HepG2 (cell line): ENCODE measurements at regions not wholly inside any gene's neighbourhood (a gene's known extent, or its start where the extent isn't known, plus 50 kb on each side); places are given as distances from the start of the nearest gene placed in this dataset.

Source experiments
- ATAC-seq: fragments of 200-7000 bp; cut with Tn5 transposase; 3 replicates; pipeline ENCODE4 v1.9.1; 2020; ENCODE audit warnings: mild to moderate bottlenecking, moderate library complexity
- BruUV-seq: library from RNA; stranded (reverse); fragments of 400-500 nt; replicated peaks from 2 replicates; lab custom pipeline; 2021; lab: Mats Ljungman, UMichigan
- CTCF ChIA-PET: fragments of 300-600 bp; formaldehyde crosslinking; extraction: SDS; loops from one replicate; lab custom pipeline; 2021; ENCODE audit warnings: low total read pairs, inconsistent platforms, low intra/inter-chr PET ratio; lab: Yijun Ruan, JAX
- POLR2A ChIA-PET: fragments of 350-600 bp; sonication (Branson Sonifier 250); formaldehyde crosslinking; loops from one replicate; lab custom pipeline; 2020; ENCODE audit warnings: antibody characterized with exemption, inconsistent platforms; lab: Yijun Ruan, JAX
- DNase-seq: peaks from one replicate; pipeline ENCODE4 v3.0.0-alpha.2; 2015; ENCODE audit warnings: low spot score
- FAIRE-seq: peaks from 3 replicates; lab custom pipeline; 2011; peaks lifted over from hg19 to GRCh38; lab: Jason Lieb, UNC
- H2AFZ ChIP-seq: one replicate; pipeline ENCODE4 v1.6.1; 2011; ENCODE audit warnings: low read length, inconsistent platforms
- H3K27ac ChIP-seq: fragments of 300-600 bp; 3 replicates; pipeline ENCODE4 v1.8.0; 2011; ENCODE audit warnings: mixed run types, mild to moderate bottlenecking, mixed read lengths, low read length, inconsistent platforms; ENCODE audit not compliant: insufficient read depth; ENCODE audit errors: extremely low read length
- H3K27me3 ChIP-seq, 2 experiments: fragments of 200-600 bp in 1 of 2; 2 replicates in 1 of 2; 3 replicates in 1 of 2; pipeline versions ENCODE4 v1.6.0 to v1.8.0; 2011; ENCODE audit warnings: low read length in 2 of 2, mild to moderate bottlenecking in 2 of 2, moderate library complexity in 2 of 2, inconsistent platforms in 1 of 2; ENCODE audit not compliant: insufficient read depth in 2 of 2, control insufficient read depth in 1 of 2
- H3K36me3 ChIP-seq, 2 experiments: fragments of 200-600 bp in 1 of 2; replicated peaks in 1 of 2; 2 replicates in 1 of 2; 3 replicates in 1 of 2; pipeline versions ENCODE4 v1.5.1 to v1.8.0; 2011; ENCODE audit warnings: low read length in 2 of 2, inconsistent platforms in 1 of 2; ENCODE audit not compliant: insufficient read depth in 2 of 2, control insufficient read depth in 1 of 2
- H3K4me1 ChIP-seq: 2 replicates; pipeline ENCODE4 v1.5.1; 2012; ENCODE audit warnings: low read length, inconsistent platforms; ENCODE audit not compliant: insufficient read depth
- H3K4me2 ChIP-seq: 2 replicates; pipeline ENCODE4 v1.6.0; 2011; ENCODE audit warnings: low read depth, low read length, inconsistent platforms
- H3K4me3 ChIP-seq, 3 experiments: fragments of 200-600 bp in 1 of 3; sonication (generic), shearing (Covaris generic) in 1 of 3; replicated peaks in 1 of 3; 2 replicates each; pipeline ENCODE4 v1.5.1; 2011 to 2016; ENCODE audit warnings: low read length in 3 of 3, inconsistent platforms in 2 of 3, low read depth in 2 of 3, mild to moderate bottlenecking in 2 of 3, control low read depth in 1 of 3, mixed read lengths in 1 of 3; ENCODE audit not compliant: insufficient read depth in 1 of 3
- H3K79me2 ChIP-seq: one replicate; pipeline ENCODE4 v1.6.1; 2011; ENCODE audit warnings: low read length, inconsistent platforms; ENCODE audit not compliant: insufficient read depth
- H3K9ac ChIP-seq: 2 replicates; pipeline ENCODE4 v1.6.0; 2011; ENCODE audit warnings: mild to moderate bottlenecking, low read depth, low read length, inconsistent platforms; ENCODE audit not compliant: insufficient read depth
- H3K9me3 ChIP-seq: 2 replicates; pipeline ENCODE4 v1.5.1; 2012; ENCODE audit warnings: mild to moderate bottlenecking, low read length
- H4K20me1 ChIP-seq: 2 replicates; pipeline ENCODE4 v1.6.0; 2011; ENCODE audit warnings: inconsistent platforms, mild to moderate bottlenecking, low read length, moderate library complexity; ENCODE audit not compliant: insufficient read depth
- ADNP ChIP-seq: sonication (generic); formaldehyde crosslinking; IDR thresholded peaks from 2 replicates; pipeline ENCODE4 v1.4.0; 2020; ENCODE audit warnings: missing genetic modification reagents
- AGO2 ChIP-seq: fragments of 200-400 bp; formaldehyde crosslinking; optimal IDR thresholded peaks from 2 replicates; pipeline ENCODE3; 2017; ENCODE audit warnings: mild to moderate bottlenecking, low read depth, low read length, moderate library complexity
- ARID2 ChIP-seq: sonication (generic); formaldehyde crosslinking; IDR thresholded peaks from 2 replicates; pipeline ENCODE4 v1.8.1; 2022; ENCODE audit warnings: mild to moderate bottlenecking, missing genetic modification reagents, borderline replicate concordance
- BCL6 ChIP-seq: IDR thresholded peaks from 2 replicates; pipeline ENCODE4 v1.6.1; 2016; ENCODE audit warnings: missing genetic modification reagents, missing compliant biosample characterization
- CENPX ChIP-seq: sonication (generic); formaldehyde crosslinking; IDR thresholded peaks from 2 replicates; pipeline ENCODE4 v1.9.0; 2021; ENCODE audit warnings: mild to moderate bottlenecking, missing genetic modification reagents, moderate library complexity
- CSRNP2 ChIP-seq: sonication (generic); formaldehyde crosslinking; conservative IDR thresholded peaks from 2 replicates; pipeline ENCODE4 v1.8.0; 2022; ENCODE audit warnings: low read depth, missing genetic modification reagents
- GATAD2A ChIP-seq: IDR thresholded peaks from 2 replicates; pipeline ENCODE4 v1.6.1; 2016
- HHEX ChIP-seq: IDR thresholded peaks from 2 replicates; pipeline ENCODE4 v1.6.1; 2016; ENCODE audit warnings: control low read depth
- KLF13 ChIP-seq: sonication (generic); formaldehyde crosslinking; IDR thresholded peaks from 2 replicates; pipeline ENCODE4 v1.4.0; 2020; ENCODE audit warnings: mild to moderate bottlenecking, missing genetic modification reagents
- MAFG ChIP-seq: sonication (generic); formaldehyde crosslinking; IDR thresholded peaks from 2 replicates; pipeline ENCODE4 v1.5.1; 2020; ENCODE audit warnings: mild to moderate bottlenecking, missing genetic modification reagents
- SALL1 ChIP-seq: sonication (generic); formaldehyde crosslinking; IDR thresholded peaks from 2 replicates; pipeline ENCODE4 v1.8.0; 2022; ENCODE audit warnings: mild to moderate bottlenecking, missing genetic modification reagents
- SRSF1 ChIP-seq: fragments of 200-400 bp; formaldehyde crosslinking; optimal IDR thresholded peaks from 2 replicates; pipeline ENCODE3; 2017; ENCODE audit warnings: mild to moderate bottlenecking, low read depth, low read length, moderate library complexity
- TRAFD1 ChIP-seq: sonication (generic); formaldehyde crosslinking; IDR thresholded peaks from 2 replicates; pipeline ENCODE4 v1.5.1; 2020; ENCODE audit warnings: missing genetic modification reagents, mild to moderate bottlenecking, borderline replicate concordance
- TRIM22 ChIP-seq: fragments of 450-650 bp; IDR thresholded peaks from 2 replicates; pipeline ENCODE4 v1.6.1; 2017
- ZC3H4 ChIP-seq: sonication (generic); formaldehyde crosslinking; IDR thresholded peaks from 2 replicates; pipeline ENCODE4 v1.4.0; 2020; ENCODE audit warnings: missing genetic modification reagents, borderline replicate concordance
- WGBS: methylation state at CpG from one replicate; pipeline ENCODE4 v1.1.6; 2017; ENCODE audit warnings: low lambda C conversion rate; 5-methylcytosine and 5-hydroxymethylcytosine counted together
- in situ Hi-C: cut with HindIII; loops from 2 replicates; pipeline ENCODE4 v1.10.0; 2017; ENCODE audit warnings: low pct_unique_long_range_greater_than_20kb; ENCODE audit not compliant: extremely low pct_ligation_motif_present
- intact Hi-C: fragments of 100-400 bp; cut with micrococcal nuclease; formaldehyde crosslinking; loops from one replicate; pipeline ENCODE4 v1.10.0; 2022; ENCODE audit not compliant: unreplicated experiment

GRCh38 chr10:71123023-71123422 is 89.3 kb upstream of the UNC5B start:
- H4K20me1 ChIP-seq = no peaks in the 10 kb centered on the region
- ATAC-seq = no peak
- no TSS peak for BruUV-seq
- no peak for DNase-seq
- no peak for TF ChIP-seq BCL6 (CRISPR knock-in tag)
- no peak for TF ChIP-seq GATAD2A
- no peak for TF ChIP-seq CSRNP2
- TF ChIP-seq AGO2 = no peak
- no peak for TF ChIP-seq CENPX
- no peak for TF ChIP-seq SALL1 (CRISPR knock-in tag)
- TF ChIP-seq, all 625 proteins: peak for 0
- Histone ChIP-seq H3K27me3 (peaks cover 0 to 15% of the 10 kb centered on the region in 2 experiments; a peak in 3 of 5 replicates), H2AFZ (no peak overlapping the region), H3K4me3 (no peak overlapping the region), H3K9me3 (peaks cover 8% of the 10 kb centered on the region), H3K4me1 (no peaks in the 10 kb centered on the region), H3K4me2 (no peak overlapping the region), H3K9ac (no peak overlapping the region), H3K79me2 (no peaks in the 10 kb centered on the region), H3K36me3 (no peaks in the 10 kb centered on the region), H3K27ac (no peak overlapping the region)
- intact Hi-C loops = no loop called here
- ChIA-PET CTCF (no interaction called here), POLR2A (no interaction called here)
- in situ Hi-C loops = no loop called here
- no peak for FAIRE-seq

- no peaks in the 10 kb centered on the region for H3K9me3 ChIP-seq
- 7% methylated on average over 6 of the region's 13 CpGs for WGBS
- DNase-seq = no peak
- no peak overlapping the region for H3K4me3 ChIP-seq
- H3K27me3 ChIP-seq = peaks cover 0 to 24% of the 10 kb centered on the region in 2 experiments; a peak in 3 of 5 replicates
- H3K4me1 ChIP-seq = no peaks in the 10 kb centered on the region
- in situ Hi-C loops = no loop called here
- no peaks in the 10 kb centered on the region for H3K36me3 ChIP-seq
- no peak overlapping the region for H3K4me2 ChIP-seq
- no peak for ATAC-seq
- no peak for FAIRE-seq
- ChIA-PET POLR2A (no interaction called here), CTCF (no interaction called here)
- BruUV-seq = no TSS peak
- H4K20me1 ChIP-seq = no peaks in the 10 kb centered on the region
- H3K79me2 ChIP-seq = no peaks in the 10 kb centered on the region
- intact Hi-C loops = no loop called here
- H2AFZ ChIP-seq = no peak overlapping the region
- H3K9ac ChIP-seq = no peak overlapping the region
- no peak overlapping the region for H3K27ac ChIP-seq
- TF ChIP-seq SRSF1 (no peak), ADNP (CRISPR knock-in tag) (no peak), KLF13 (CRISPR knock-in tag) (no peak), HHEX (CRISPR knock-in tag) (no peak), TRAFD1 (no peak), ZC3H4 (CRISPR knock-in tag) (no peak), ARID2 (CRISPR knock-in tag) (no peak), TRIM22 (no peak), MAFG (CRISPR knock-in tag) (no peak)
Observed at GRCh38 chr10:71124921-71125748, 87.2 kb upstream of the UNC5B start.
